GM18517 (cell line): ENCODE measurements at regions not wholly inside any gene's neighbourhood (a gene's known extent, or its start where the extent isn't known, plus 50 kb on each side); places are given as distances from the start of the nearest gene placed in this dataset.

ENCODE experiments used
- ATAC-seq: cut with Tn5 transposase; IDR thresholded peaks from one replicate; pipeline ENCODE4 v1.9.1; 2021; ENCODE audit warnings: mild to moderate bottlenecking, moderate library complexity; ENCODE audit not compliant: unreplicated experiment

DNA sequence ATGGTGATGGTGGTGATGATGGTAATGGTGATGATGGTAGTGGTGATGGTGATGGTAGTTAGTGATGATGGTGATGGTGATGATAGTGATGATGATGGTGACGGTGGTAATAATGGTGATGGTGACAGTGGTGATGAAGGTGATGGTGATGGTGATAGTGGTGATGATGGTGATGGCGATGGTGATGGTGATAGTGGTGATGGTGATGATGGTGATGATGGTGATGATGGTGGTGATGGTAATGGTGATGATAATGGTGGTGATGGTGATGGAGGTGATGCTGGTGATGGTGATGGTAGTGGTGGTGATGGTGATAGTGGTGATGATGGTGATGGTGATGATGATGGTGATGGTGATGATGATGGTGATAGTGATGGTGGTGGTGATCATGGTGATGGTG, 148.7 kb upstream of the TNRC6C start:
- ATAC-seq = no peak

DNA sequence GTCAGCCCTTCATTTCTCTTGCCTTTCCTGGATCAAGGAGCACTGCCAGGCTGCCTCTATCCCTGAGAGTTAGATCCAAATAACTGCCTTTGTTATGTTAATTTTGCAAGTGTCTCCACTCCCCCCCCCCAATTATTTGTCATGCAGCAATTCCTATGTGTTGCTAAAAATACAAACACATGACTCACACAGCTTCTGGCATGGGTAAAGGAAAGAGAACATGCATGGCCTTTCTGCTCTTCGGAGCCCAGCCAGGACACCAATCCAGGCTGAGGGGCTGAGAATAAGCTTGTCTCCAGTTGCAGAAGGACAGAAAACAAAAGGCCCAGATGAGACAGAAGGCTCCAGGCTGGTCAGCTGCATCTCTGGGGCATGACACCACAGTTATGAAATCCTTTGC, 148.0 kb upstream of the TNRC6C start:
- no peak for ATAC-seq

GRCh38 chr17:77811521-77811920, 147.0 kb upstream of the TNRC6C start:
- ATAC-seq = no peak

GRCh38 chr17:77814091-77814772, 144.3 kb upstream of the TNRC6C start:
- ATAC-seq = no peak

GRCh38 chr17:77815127-77815905, 143.2 kb upstream of the TNRC6C start:
- no peak for ATAC-seq

DNA sequence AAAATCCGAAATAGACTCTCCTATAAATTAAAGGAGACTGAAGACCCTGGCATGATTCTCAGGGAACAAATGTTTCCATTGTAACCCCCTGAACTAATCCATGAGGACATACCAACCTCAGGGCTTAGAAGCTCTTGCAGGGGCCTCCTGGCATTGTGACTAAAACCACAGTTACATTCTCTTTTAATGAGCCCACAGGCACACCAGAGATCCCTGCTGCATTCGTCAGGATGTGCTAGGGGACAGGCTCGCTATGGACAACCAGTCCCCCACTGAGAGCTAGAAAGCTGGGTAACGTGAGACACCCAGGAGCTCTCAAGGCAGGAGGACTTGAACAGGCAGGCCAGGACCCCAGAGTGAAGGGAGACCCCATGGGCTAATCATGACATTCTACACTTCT, 140.6 kb upstream of the TNRC6C start:
- no peak for ATAC-seq

GRCh38 chr17:77819497-77819896, 139.0 kb upstream of the TNRC6C start:
- no peak for ATAC-seq

GRCh38 chr17:77821114-77821513, 137.4 kb upstream of the TNRC6C start:
- no peak for ATAC-seq

DNA sequence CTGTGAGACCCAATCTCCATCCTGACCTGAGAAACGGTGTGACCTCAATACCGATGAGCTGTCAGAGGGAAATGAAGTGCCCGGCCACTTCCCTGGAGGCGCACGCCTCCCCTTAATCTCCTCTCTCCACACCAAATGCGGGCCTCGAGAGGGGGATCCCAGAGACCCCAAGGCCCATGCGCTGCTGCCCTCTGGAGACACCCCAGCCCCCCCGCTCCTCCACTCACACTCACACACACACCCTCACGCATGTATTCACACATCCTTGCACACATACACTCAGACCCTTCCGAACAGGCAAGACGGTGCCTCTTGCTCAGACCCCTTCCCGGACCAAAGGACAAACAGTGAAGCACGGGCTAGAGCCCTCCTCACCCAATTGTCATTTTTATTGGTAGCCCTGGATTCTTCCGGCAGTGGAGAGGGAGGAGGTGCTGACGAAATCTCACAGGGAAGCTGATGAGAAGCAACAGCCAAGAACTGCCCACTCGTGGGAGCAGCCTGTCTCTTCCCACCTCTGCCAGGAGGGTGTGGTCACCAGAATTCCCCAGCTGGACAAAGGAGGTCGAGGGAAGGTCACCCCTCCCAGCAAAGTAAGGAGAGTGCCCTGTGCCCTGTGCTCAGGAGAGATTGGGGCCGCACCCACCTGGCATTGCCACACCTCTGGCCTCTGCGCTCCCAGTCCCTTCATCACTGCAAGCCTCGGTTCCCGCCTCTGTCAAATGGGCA, 136.0 kb upstream of the TNRC6C start:
- ATAC-seq = no peak

DNA sequence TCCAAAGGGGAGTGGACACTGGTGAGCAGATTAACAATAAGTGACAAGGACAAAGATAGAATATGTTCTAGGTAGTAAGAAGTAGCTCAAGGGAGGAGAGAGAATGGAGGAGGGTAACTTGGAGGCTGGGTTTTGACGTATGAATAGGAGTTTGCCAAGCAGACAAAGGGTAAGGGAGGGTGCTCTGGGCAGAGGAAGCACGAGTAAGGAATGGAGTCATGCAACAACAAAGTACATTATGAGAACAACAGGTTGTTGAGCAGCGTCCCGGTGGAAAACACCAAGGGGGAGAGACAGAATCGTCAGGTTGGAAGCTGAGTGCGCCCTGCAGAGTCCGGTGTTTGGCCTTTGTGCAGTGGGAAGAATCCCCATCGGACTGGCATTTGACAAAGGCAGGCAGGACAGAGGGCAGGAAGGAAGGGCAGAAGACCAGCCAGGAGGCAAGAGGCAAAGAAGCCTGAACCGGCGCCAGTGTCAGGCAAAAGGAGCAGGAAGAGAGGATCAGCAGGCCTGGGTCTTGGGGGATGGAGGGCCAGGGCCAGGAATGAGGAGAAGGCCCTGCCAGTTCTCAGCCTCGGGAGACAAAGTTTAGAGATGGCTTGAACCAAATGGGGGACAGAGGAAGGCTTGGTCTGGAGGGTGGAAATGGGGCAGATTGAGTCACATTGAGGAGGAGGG, 134.3 kb upstream of the TNRC6C start:
- ATAC-seq = no peak

DNA sequence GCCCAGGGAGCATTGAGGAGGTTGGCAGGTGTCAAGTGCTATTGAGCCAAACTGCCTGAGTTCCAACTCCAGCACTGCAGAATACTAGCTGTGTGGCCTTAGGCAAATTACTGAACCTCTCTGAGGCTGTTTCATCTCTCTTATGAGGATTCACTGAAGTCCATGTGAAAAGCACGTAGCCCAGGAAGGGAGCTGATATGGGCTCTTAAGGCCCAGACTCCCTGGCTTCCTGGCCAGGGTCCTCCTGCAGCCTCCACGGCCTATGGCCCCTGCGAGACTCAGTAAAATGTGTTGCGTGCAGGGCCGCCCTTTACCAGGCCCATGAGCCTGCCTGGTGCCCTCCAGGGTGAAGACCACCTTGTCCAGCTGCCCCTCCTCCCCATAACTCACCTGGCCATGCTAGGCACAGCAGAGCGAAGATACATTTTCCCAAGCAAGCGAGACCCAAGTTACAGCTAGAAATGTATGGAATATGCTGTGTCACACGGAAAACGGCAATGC, 133.7 kb upstream of the TNRC6C start:
- no peak for ATAC-seq

DNA sequence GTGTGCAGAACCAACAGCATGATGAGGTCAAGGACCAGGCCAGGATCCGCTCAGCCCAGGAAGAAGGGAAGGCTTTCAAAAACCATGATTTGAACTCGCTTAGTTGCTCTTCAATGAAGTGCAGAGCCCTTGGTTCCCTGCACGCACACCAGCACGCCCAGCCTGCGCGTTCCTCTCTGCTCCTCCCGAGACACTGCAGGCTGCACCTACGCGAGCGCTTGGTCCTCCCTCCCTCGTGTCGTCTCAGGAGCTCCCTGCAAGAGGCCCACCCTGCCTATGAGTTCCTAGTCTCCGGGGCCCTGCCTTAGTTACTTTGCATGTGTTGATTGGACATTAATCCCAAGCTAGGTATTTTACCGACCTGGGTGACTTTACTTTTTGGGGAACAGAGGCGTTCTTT, 132.9 kb upstream of the TNRC6C start:
- no peak for ATAC-seq

DNA sequence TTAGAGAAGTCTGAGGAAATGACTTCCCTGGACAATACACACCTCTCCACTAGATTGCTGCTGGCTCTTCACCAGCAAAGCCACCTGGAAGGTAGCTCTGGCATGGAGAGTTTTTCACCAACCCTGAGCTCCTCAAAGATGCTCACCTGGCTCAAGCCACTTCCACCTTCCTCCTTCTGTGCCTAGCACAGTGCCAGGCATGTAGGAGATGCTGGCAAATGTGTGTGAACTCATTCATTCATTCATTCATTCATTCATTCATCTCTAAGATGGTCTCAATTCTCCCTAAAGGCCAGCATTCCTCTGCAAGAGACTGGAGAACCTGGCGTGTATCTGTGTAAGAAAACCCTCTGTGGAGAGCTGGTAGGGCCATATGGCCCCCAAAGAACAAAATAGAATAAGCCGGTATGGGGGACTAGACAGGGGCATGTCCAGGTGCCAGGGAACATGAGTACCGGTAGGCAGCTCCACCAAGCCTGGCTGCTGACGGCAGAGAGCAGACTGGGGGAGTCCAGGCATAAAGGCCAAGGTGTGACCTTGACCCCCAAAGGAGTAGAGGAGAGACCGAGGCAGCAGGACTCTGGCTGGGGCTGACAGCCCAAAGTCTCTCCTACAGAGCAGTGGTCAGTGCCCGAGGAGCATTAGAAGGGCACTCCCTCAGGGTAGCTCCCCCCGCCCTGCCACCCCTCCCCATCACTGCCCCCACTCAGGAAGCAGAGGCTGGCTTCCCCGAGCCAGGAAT, 132.2 kb upstream of the TNRC6C start:
- ATAC-seq = no peak

DNA sequence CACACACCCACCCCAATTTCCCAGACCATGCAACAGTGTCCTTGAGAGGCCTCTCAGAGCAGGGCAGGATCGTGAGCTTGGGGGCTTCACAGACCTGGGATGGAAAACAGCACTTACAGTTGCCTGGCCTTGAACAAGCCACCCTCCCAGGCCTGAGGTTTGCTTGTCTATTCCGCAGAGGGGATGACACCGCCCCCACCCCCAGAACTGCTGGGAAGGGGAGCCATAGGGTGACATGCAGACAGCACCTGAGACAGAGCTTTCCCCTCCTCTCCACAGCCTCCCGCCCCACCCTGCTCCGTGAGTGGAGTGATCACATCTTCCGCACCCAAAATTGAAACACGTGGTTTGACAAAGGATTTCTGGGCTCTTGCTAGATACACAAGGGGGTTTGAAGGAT, 131.5 kb upstream of the TNRC6C start:
- ATAC-seq = no peak

GRCh38 chr17:77827511-77827910, 131.0 kb upstream of the TNRC6C start:
- ATAC-seq = no peak

DNA sequence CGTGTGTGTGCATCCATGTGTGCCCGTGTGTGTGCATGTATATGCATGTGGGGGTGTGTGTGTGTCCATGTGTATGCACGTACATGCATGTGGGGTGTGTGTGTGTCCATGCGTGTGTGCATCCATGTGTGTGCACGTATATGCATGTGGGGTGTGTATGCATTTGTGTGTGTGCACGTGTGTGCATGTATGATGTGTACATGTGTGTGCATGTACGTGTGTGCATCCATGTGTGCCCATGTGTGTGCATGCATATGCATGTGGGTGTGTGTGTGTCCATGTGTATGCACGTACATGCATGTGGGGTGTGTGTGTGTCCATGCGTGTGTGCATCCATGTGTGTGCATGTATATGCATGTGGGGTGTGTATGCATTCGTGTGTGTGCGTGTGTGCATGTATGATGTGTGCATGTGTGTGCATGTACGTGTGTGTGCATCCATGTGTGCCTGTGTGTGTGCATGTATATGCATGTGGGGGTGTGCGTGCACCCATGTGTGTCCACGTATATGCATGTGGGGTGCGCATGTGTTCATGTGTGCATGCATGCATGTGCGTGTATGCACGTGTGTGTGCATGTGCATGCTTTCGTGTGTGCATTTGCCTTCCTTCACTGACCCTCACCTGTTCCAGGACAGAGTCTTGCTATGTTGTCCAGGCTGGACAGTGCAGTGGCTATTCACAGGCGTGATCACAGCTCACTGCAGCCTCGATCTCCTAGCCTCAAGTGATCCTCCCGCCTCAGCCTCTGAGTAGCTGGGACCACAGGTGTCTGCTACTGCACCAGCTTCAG, 129.6 kb upstream of the TNRC6C start:
- ATAC-seq = no peak

DNA sequence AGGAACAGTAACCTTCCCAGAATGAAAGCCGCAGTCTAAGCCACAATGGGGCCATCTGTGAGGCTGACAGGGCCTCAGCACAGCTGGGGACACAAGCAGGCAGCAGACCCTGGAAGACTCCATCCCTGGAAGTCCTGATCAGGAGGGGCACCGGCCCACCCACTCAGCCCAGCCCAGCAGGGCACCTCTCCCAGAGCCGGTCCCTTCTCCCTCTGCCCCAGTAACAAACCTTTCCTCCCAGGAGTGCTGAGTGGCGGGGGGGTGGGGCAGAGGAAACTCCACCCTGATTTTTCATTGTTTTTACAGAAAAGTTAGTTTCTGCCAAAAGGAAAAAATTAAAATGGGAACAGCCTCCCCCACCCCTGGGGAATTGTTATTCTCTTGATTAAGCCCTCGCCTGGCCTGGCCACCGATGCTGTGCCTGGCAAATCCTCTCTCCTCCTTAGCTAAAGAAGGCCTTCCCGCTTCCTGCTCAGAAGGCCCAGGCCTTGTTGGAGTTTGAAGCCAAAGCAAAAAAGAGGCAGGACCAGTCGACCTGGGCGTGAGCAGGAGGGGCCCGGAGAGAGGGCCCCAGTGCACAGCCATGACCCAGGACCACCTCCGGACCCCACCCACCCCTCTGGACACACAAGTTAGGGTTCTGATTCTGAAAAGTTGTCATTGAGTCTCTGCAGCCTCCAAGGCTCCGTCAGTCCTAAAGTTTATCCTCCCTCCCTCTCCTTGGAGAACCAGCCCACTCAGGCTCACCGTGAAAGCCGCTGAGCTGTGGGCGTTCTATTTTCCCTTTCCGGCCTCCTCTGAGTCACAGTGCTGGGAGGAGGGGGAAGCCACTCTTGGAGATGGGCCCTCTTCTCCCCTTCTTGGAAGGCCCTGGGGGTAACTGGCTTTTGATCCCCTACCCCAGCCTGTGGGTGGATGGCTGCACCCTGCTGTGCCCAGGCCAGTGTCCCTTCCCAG, 128.4 kb upstream of the TNRC6C start:
- ATAC-seq = no peak

GRCh38 chr17:77830816-77831473, 127.6 kb upstream of the TNRC6C start:
- no peak for ATAC-seq
